Activated CD4-positive, alpha-beta T cell treated with anti-CD3 and anti-CD28 coated beads, Interleukin-2, amount 50 U/mL, for 24 hours (primary cell): ENCODE measurements at regions not wholly inside any gene's neighbourhood (a gene's known extent, or its start where the extent isn't known, plus 50 kb on each side); places are given as distances from the start of the nearest gene placed in this dataset.
"Not testable (repeated sequence)": the region's sequence is repeated elsewhere in the genome, so short reads cannot be mapped to it uniquely, and the experiment has no call there.

Experiments used
- DNase-seq, 2 donors: peaks; one replicate each; pipeline ENCODE4 v3.0.0-alpha.2; 2020; ENCODE audit warnings: low read depth in 1 of 2, low spot score in 1 of 2

DNA sequence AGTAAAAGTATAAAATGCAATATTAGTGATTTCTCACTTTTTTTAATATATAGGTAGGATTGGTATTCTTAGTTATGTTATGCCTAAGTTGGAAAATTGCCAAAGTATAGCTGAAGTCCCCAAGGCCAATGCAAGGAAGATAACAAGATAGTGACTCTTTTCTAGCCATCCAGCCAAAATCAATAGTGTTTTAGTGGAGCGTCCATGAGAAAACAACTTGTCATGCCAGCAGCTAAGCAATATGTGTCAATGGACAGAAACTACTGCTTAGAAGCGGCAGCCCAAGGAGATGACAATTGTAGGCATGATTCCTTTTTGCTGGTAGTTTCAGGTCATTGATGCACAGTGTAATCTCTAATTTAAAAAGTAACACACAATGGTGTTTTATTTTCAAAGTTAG lies 1444.6 kb downstream of the SUCLG1 start:
- no peak for DNase-seq

GRCh38 chr2:83006961-83007360 lies 1452.1 kb downstream of the SUCLG1 start:
- no peak for DNase-seq

GRCh38 chr2:83003555-83003954 lies 1455.5 kb downstream of the SUCLG1 start:
- DNase-seq = no peak

DNA sequence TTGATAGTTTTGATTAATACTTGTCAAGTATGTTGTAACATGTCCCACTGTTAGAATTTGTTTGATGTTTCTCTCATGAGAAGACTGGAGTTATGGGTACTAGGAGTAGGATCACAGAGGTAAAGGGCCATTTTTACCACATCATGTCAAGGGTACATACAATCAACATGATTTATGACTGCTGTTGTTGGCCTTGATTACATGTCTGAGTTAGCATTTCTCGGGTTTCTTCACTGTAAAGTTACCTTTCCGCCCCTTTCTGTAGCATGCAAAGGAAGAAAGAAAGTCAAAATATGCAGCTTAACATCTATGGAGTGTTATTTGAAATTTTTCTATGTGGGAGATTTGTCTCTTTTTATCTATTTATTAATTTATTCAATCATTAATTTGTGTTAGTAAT lies 1456.4 kb downstream of the SUCLG1 start:
- no peak for DNase-seq

GRCh38 chr2:82998781-82999180 lies 1460.3 kb downstream of the SUCLG1 start:
- no peak for DNase-seq

DNA sequence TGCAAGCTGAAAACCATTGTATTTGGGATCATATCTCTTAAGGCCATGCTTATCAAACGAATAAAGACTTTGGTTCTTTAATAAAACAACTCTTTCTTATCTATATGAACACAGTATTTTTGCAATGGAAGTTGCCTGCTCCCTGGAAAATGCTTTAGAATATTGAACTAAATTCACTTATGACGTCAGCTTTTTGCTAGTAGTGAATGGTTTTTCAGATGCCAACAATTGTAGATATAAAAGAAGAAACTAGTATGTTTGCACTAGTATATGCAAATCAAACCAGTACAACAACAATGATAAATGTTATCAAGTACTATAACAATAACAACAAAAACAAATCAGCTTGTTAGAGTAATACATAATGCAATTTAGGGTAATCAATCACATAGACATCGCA lies 1462.9 kb downstream of the SUCLG1 start:
- DNase-seq = no peak

GRCh38 chr2:82994151-82994550 lies 1464.9 kb downstream of the SUCLG1 start:
- DNase-seq = no peak

- no peak for DNase-seq
These were observed 1465.5 kb downstream of the SUCLG1 start for GRCh38 chr2:82993609-82994008.

GRCh38 chr2:82992968-82993367 lies 1466.1 kb downstream of the SUCLG1 start:
- DNase-seq = no peak

DNA sequence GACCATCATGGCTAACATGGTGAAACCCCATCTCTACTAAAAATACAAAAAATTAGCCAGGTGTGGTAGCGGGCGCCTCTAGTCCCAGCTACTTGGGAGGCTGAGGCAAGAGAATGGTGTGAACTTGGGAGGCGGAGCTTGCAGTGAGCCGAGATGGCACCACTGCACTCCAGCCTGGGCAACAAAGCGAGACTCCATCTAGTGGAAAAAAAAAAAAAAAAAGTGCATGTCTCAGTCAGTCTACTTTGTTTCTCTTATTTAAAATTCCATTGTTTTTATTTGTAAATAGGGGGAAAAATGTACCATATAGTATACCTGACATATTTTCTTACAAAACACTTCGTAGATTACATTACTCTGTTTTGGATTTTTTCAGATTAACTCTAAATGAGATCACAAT lies 1471.4 kb downstream of the SUCLG1 start:
- DNase-seq = not testable (repeated sequence)

GRCh38 chr2:82986899-82987298 lies 1472.2 kb downstream of the SUCLG1 start:
- DNase-seq = no peak

DNA sequence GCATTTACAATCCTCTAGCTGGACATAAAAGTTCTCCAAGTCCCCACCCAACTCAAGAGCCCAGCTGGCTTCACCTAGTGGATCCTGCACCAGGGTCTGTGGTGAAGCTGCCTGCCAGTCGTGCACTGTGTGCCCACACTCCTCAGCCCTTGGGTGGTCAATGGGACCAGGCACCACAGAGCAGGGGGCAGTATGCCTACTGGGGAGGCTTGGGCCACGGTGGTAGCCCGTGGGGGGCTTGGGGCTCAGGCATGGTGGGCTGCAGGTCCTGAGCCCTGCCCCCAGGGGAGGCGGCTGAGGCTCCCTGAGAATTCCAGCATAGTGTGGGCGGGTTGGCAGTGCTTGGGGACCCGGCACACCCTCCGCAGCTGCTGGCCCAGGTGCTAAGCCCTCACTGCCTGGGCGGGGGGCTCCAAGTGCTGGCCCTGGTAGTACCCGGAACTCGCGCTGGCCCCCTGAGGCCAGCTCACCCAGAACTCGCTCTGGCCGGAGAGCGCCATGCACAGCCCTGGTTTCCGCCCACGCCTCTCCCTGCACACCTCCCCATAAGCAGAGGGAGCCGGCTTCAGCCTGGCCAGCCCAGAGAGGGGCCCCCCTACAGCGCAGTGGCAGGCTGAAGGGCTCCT lies 1473.4 kb downstream of the SUCLG1 start:
- DNase-seq = no peak

- DNase-seq = no peak
These were observed 1490.7 kb downstream of the SUCLG1 start for GRCh38 chr2:82968358-82968757.

- DNase-seq = no peak
These were observed 1494.7 kb downstream of the SUCLG1 start for GRCh38 chr2:82964341-82964740.

DNA sequence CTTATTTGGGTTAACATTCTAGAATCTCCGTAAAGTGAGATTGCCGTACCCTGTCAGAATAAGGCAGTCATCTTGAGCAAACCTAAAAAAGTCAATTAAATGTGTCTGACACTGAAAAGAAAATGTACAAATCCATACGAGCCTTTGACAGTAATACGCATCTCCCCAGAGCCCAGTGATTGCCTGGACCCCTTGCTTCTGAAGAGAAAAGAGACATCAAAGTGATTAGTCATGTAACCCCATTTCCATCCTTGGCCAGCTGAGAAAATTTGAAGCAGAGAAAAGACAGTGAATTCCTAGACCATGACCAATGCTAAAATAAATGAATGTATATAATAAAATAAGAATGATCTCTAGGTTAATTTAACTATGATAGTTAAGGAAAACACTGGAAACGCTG lies 1499.4 kb downstream of the SUCLG1 start:
- no peak for DNase-seq

GRCh38 chr2:82954868-82955267 lies 1504.2 kb downstream of the SUCLG1 start:
- no peak for DNase-seq

- DNase-seq = no peak
These were observed 1519.9 kb downstream of the SUCLG1 start for GRCh38 chr2:82939211-82939610.

GRCh38 chr2:82938321-82938845 lies 1520.7 kb downstream of the SUCLG1 start:
- DNase-seq = not testable (repeated sequence)

DNA sequence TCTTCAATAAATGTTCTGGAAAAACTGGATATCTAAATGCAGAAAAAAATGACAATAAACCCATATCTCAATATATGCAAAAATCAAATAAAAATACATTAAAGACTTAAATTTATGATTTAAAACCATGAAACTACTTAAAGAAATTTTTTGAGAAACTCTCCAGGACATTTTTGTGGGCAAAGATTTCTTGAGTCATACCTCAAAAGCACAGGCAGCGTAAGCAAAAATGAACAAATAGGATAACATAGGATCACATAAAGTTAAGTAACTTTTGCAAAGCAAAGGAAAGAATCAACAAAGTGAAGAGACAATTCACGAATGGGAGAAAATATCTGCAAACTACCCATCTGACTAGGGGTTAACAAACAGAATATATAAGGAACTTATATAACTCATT lies 1545.5 kb downstream of the SUCLG1 start:
- DNase-seq = no peak

DNA sequence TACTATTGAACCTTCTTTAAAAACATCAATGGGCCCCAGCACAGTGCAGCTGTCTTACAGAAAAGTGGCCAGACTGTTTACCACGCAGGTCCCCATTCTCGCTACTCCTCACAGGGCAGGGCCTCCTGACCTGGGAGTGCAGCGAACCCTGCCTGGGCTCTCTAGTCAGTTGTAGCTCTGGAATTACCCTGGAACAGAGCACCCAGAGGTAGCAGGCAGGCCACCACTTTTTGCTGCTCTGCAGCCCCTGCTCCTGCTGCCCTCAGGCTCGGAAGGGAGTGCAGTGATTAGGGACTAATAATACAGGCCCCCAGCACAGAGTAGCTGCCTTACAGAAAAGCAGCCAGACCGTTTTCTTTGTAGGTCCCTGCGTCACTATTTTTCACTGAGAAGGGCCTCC lies 1563.0 kb downstream of the SUCLG1 start:
- DNase-seq = no peak

DNA sequence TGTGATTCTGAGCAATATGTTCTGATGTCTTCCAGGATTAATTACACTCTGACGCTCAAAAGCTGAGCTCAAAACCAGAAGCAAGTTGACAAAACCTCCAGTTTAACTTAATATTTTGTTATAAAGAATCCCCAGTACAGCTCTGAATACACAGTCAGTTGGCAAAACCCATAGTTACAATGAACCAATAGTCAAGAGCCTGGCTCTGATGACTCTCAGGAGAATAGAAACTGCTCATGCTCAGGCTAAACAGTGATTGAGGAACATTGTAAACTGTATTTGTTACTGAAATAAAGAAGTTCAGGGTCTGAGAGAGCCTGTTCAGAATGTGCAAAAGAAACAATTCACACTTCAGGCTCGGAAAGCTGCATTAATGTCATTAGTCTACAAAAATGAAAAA lies 1565.9 kb downstream of the SUCLG1 start:
- no peak for DNase-seq

GRCh38 chr2:82879803-82880202 lies 1579.3 kb downstream of the SUCLG1 start:
- DNase-seq = no peak

DNA sequence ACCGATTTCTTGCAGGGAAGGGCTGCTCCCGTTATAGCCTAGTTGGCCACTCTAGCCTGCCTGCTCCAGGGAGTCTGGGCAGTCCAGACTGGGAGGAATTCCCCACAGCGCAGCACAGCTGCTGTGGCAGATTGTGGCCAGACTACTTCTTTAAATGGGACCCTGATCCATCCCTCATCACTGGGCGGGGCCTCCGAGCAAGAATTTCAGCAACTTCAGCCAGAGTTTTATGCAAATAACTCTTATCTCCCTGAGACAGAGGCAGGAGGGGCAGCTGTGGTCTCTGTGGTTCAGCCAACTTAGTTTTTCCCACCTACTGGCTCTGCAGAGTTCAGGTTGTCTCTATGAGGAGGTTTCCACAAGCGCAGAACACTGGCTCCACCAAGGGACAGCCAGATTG lies 1583.2 kb downstream of the SUCLG1 start:
- no peak for DNase-seq
